Gastrocnemius medialis (tissue), 4 donors: ENCODE measurements at regions not wholly inside any gene's neighbourhood (a gene's known extent, or its start where the extent isn't known, plus 50 kb on each side); places are given as distances from the start of the nearest gene placed in this dataset.

Experiments used
- CTCF ChIP-seq, 5 experiments: fragments of 450-650 bp in 3 of 5; fragments of 200-600 bp in 2 of 5; sonication (generic) in 2 of 5; IDR thresholded peaks in 4 of 5; conservative IDR thresholded peaks in 1 of 5; 1 replicate in 4 of 5; 2 replicates in 1 of 5; pipeline ENCODE4 v1.5.1; 2016 to 2019; ENCODE audit warnings: antibody characterized with exemption in 5 of 5, mild to moderate bottlenecking in 3 of 5, moderate library complexity in 3 of 5
- POLR2A ChIP-seq, 2 donors: fragments of 450-650 bp; IDR thresholded peaks; one replicate each; pipeline ENCODE4 v1.6.1; 2017; ENCODE audit warnings: antibody characterized with exemption in 2 of 2, mild to moderate bottlenecking in 2 of 2, moderate library complexity in 2 of 2

- no peak for TF ChIP-seq CTCF (IDR thresholded peaks at IDR 0.05 in 4 of 5, conservative IDR thresholded peaks at IDR 0.05 in 1 of 5)
- TF ChIP-seq POLR2A (IDR thresholded peaks at IDR 0.05): no peak
Measured at GRCh38 chr2:242011991-242012764, 142.6 kb downstream of the RTP5 start.
